H9 (cell line): ENCODE measurements at regions not wholly inside any gene's neighbourhood (a gene's known extent, or its start where the extent isn't known, plus 50 kb on each side); places are given as distances from the start of the nearest gene placed in this dataset.

Experiments used
- DNase-seq: peaks from one replicate; pipeline ENCODE4 v3.0.0-alpha.2; 2017
- H2AFZ ChIP-seq: one replicate; pipeline ENCODE4 v1.6.1; 2013; ENCODE audit warnings: mild to moderate bottlenecking, low read length, control low read depth, moderate library complexity
- H2AK5ac ChIP-seq: 2 replicates; pipeline ENCODE4 v1.6.1; 2013; ENCODE audit warnings: low read length, control low read depth, mixed read lengths; ENCODE audit not compliant: insufficient read length
- H2BK120ac ChIP-seq: one replicate; pipeline ENCODE4 v1.6.1; 2013; ENCODE audit warnings: low read depth, mild to moderate bottlenecking, low read length, control low read depth, inconsistent platforms; ENCODE audit not compliant: poor library complexity, severe bottlenecking
- H2BK12ac ChIP-seq: 2 replicates; pipeline ENCODE4 v1.6.1; 2013; ENCODE audit warnings: low read length, control low read depth, mixed read lengths, low read depth; ENCODE audit not compliant: insufficient read length
- H2BK15ac ChIP-seq: 2 replicates; pipeline ENCODE4 v1.6.1; 2013; ENCODE audit warnings: low read depth, low read length, control low read depth
- H2BK20ac ChIP-seq: one replicate; pipeline ENCODE4 v1.6.1; 2013; ENCODE audit warnings: low read depth, mild to moderate bottlenecking, low read length, control low read depth, inconsistent platforms; ENCODE audit not compliant: poor library complexity, severe bottlenecking
- H2BK5ac ChIP-seq: 2 replicates; pipeline ENCODE4 v1.6.1; 2013; ENCODE audit warnings: low read length, control low read depth, mixed read lengths; ENCODE audit not compliant: insufficient read length
- H3K14ac ChIP-seq: 2 replicates; pipeline ENCODE4 v1.6.1; 2013; ENCODE audit warnings: low read length, control low read depth; ENCODE audit not compliant: insufficient read depth
- H3K18ac ChIP-seq: 2 replicates; pipeline ENCODE4 v1.6.1; 2013; ENCODE audit warnings: low read depth, mild to moderate bottlenecking, mixed read lengths, low read length, control low read depth; ENCODE audit not compliant: insufficient read length
- H3K23ac ChIP-seq: 2 replicates; pipeline ENCODE4 v1.6.1; 2013; ENCODE audit warnings: low read length, control low read depth, mixed read lengths, low read depth; ENCODE audit not compliant: insufficient read length
- H3K23me2 ChIP-seq: 2 replicates; pipeline ENCODE4 v1.6.1; 2013; ENCODE audit warnings: low read depth, mild to moderate bottlenecking, mixed read lengths, low read length, control low read depth; ENCODE audit not compliant: insufficient read length, poor library complexity, severe bottlenecking
- H3K27ac ChIP-seq: 2 replicates; pipeline ENCODE4 v1.5.1; 2013; ENCODE audit warnings: low read length, control low read depth, mixed read lengths, low read depth; ENCODE audit not compliant: insufficient read length
- H3K27me3 ChIP-seq: 2 replicates; pipeline ENCODE4 v1.6.1; 2013; ENCODE audit warnings: low read length, control low read depth, inconsistent platforms; ENCODE audit not compliant: insufficient read depth
- H3K4ac ChIP-seq: 2 replicates; pipeline ENCODE4 v1.6.1; 2013; ENCODE audit warnings: low read depth, mild to moderate bottlenecking, control low read depth, inconsistent platforms, low read length, moderate library complexity
- H3K4me1 ChIP-seq: 2 replicates; pipeline ENCODE4 v1.6.1; 2013; ENCODE audit warnings: low read length, control low read depth, inconsistent platforms; ENCODE audit not compliant: insufficient read depth
- H3K4me2 ChIP-seq: 2 replicates; pipeline ENCODE4 v1.6.1; 2013; ENCODE audit warnings: low read length, control low read depth, mixed read lengths; ENCODE audit not compliant: insufficient read length, insufficient read depth
- H3K56ac ChIP-seq: 2 replicates; pipeline ENCODE4 v1.6.1; 2013; ENCODE audit warnings: low read depth, mild to moderate bottlenecking, mixed read lengths, low read length, control low read depth; ENCODE audit not compliant: insufficient read length
- H3K79me1 ChIP-seq: 2 replicates; pipeline ENCODE4 v1.6.1; 2013; ENCODE audit warnings: low read depth, mild to moderate bottlenecking, moderate library complexity, low read length, control low read depth, inconsistent platforms; ENCODE audit not compliant: insufficient read depth, poor library complexity, severe bottlenecking
- H3K79me2 ChIP-seq: 2 replicates; pipeline ENCODE4 v1.6.1; 2013; ENCODE audit warnings: low read length, control low read depth, inconsistent platforms; ENCODE audit not compliant: insufficient read depth
- H3K9ac ChIP-seq: 2 replicates; pipeline ENCODE4 v1.6.1; 2013; ENCODE audit warnings: low read length, control low read depth, mixed read lengths; ENCODE audit not compliant: insufficient read length; ENCODE audit errors: extremely low read depth
- H3K9me3 ChIP-seq: one replicate; pipeline ENCODE4 v1.6.1; 2013; ENCODE audit warnings: low read depth, low read length, inconsistent platforms; ENCODE audit not compliant: control insufficient read depth
- H3T11ph ChIP-seq: one replicate; pipeline ENCODE4 v1.6.1; 2013; ENCODE audit warnings: mild to moderate bottlenecking, low read length, control low read depth, inconsistent platforms
- H4K20me1 ChIP-seq: one replicate; pipeline ENCODE4 v1.6.1; 2013; ENCODE audit not compliant: control insufficient read depth, insufficient read length, insufficient read depth
- H4K5ac ChIP-seq: 2 replicates; pipeline ENCODE4 v1.6.1; 2013; ENCODE audit warnings: low read depth, mild to moderate bottlenecking, mixed read lengths, low read length, control low read depth; ENCODE audit not compliant: insufficient read length
- H4K8ac ChIP-seq: replicated peaks from 2 replicates; pipeline ENCODE4 v1.6.1; 2013; ENCODE audit warnings: low read length, control low read depth, mixed read lengths, low read depth; ENCODE audit not compliant: insufficient read length
- H4K91ac ChIP-seq: 2 replicates; pipeline ENCODE4 v1.6.1; 2013; ENCODE audit warnings: low read depth, mild to moderate bottlenecking, moderate library complexity, mixed read lengths, low read length, control low read depth; ENCODE audit not compliant: insufficient read length
- H3K27ac Mint-ChIP-seq, 3 experiments: 2 replicates in 2 of 3; 3 replicates in 1 of 3; pipeline ENCODE4 v1.8.0; 2020 to 2021; ENCODE audit warnings: mixed read lengths in 3 of 3, mild to moderate bottlenecking in 1 of 3, moderate library complexity in 1 of 3
- H3K27me3 Mint-ChIP-seq: 2 replicates; pipeline ENCODE4 v1.8.0; 2021; ENCODE audit warnings: low read depth, mild to moderate bottlenecking, moderate library complexity, mixed read lengths
- H3K36me3 Mint-ChIP-seq, 3 experiments: 2 replicates in 2 of 3; 3 replicates in 1 of 3; pipeline ENCODE4 v1.8.0; 2020 to 2021; ENCODE audit warnings: low read depth in 3 of 3, mixed read lengths in 3 of 3; ENCODE audit not compliant: insufficient read depth in 1 of 3
- H3K4me1 Mint-ChIP-seq, 2 experiments: 2 replicates each; pipeline ENCODE4 v1.8.0; 2020; ENCODE audit warnings: mixed read lengths in 2 of 2
- H3K4me3 Mint-ChIP-seq, 2 experiments: 2 replicates in 1 of 2; 3 replicates in 1 of 2; pipeline ENCODE4 v1.8.0; 2020 to 2021; ENCODE audit warnings: mild to moderate bottlenecking in 2 of 2, mixed read lengths in 2 of 2, moderate library complexity in 1 of 2
- H3K9me3 Mint-ChIP-seq, 2 experiments: 2 replicates in 1 of 2; 3 replicates in 1 of 2; pipeline ENCODE4 v1.8.0; 2020; ENCODE audit warnings: mild to moderate bottlenecking in 2 of 2, mixed read lengths in 2 of 2, moderate library complexity in 1 of 2
- WGBS: extraction: QIAGEN DNeasy Blood & Tissue Kit; methylation state at CpG from one replicate; pipeline ENCODE4 v1.1.7; 2013; ENCODE audit warnings: missing lambda C conversion rate, low lambda C conversion rate, mixed read lengths; ENCODE audit not compliant: insufficient read length; ENCODE audit errors: extremely low coverage; 5-methylcytosine and 5-hydroxymethylcytosine counted together
- TF ChIP-seq, protein P1 (sequence below): fragments of 200-600 bp; sonication (generic); conservative IDR thresholded peaks from 3 replicates; pipeline ENCODE4 v1.8.0; 2021; ENCODE audit warnings: antibody characterized with exemption, mild to moderate bottlenecking

DNA sequence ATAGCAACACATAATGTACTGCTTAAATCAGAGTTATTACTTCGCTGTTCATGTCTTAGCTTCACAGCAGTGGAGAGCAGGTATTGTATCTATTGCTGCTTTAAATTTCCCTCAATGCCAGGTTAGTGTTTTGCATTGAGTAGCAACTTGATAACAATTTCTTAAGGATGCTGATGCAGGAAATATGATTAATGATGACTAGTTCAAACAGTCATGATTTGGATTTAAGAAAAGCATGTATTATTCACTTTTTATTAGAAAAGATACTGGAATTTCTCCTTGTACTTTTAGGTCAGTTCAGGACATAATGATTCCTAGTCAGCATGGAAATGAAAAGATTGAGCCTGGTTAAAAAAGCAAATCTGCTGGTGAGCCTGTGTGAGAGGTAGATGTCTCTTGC lies 67.2 kb upstream of the ARHGAP29 start:
- H3T11ph ChIP-seq, result no peak overlapping the region
- H3K4me3 Mint-ChIP-seq, result no peak overlapping the region
- H3K79me1 ChIP-seq, result no peaks in the 10 kb centered on the region
- no peak overlapping the region for H4K8ac ChIP-seq
- no peak overlapping the region for H3K14ac ChIP-seq
- H3K4ac ChIP-seq, result no peak overlapping the region
- no peak overlapping the region for H3K56ac ChIP-seq
- DNase-seq, result no peak
- H2BK120ac ChIP-seq, result no peak overlapping the region
- no peak overlapping the region for H4K91ac ChIP-seq
- peaks cover 2% of the 10 kb centered on the region; the same call in 1 of the 2 replicates for H3K4me1 ChIP-seq
- peaks cover 5 to 8% of the 10 kb centered on the region in 2 experiments; a peak in 3 of 4 replicates for H3K4me1 Mint-ChIP-seq
- no peak overlapping the region for H2AK5ac ChIP-seq
- H4K5ac ChIP-seq, result no peak overlapping the region
- no peak overlapping the region for H2BK5ac ChIP-seq
- no peak overlapping the region for H3K23ac ChIP-seq
- no peaks in the 10 kb centered on the region for H3K9me3 ChIP-seq
- H3K9me3 Mint-ChIP-seq, result no peaks in the 10 kb centered on the region; a peak in 1 of 5 replicates
- H3K9ac ChIP-seq, result no peak overlapping the region
- H3K79me2 ChIP-seq, result no peaks in the 10 kb centered on the region
- no peak overlapping the region for H3K27ac ChIP-seq
- H3K23me2 ChIP-seq, result no peaks in the 10 kb centered on the region
- no peak overlapping the region for H3K18ac ChIP-seq
- WGBS, result no CpG with 5 or more reads among the region's 1 CpG
- H3K27me3 ChIP-seq, result no peaks in the 10 kb centered on the region
- TF ChIP-seq, protein P1, sequence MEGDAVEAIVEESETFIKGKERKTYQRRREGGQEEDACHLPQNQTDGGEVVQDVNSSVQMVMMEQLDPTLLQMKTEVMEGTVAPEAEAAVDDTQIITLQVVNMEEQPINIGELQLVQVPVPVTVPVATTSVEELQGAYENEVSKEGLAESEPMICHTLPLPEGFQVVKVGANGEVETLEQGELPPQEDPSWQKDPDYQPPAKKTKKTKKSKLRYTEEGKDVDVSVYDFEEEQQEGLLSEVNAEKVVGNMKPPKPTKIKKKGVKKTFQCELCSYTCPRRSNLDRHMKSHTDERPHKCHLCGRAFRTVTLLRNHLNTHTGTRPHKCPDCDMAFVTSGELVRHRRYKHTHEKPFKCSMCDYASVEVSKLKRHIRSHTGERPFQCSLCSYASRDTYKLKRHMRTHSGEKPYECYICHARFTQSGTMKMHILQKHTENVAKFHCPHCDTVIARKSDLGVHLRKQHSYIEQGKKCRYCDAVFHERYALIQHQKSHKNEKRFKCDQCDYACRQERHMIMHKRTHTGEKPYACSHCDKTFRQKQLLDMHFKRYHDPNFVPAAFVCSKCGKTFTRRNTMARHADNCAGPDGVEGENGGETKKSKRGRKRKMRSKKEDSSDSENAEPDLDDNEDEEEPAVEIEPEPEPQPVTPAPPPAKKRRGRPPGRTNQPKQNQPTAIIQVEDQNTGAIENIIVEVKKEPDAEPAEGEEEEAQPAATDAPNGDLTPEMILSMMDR, result no peak
- H2BK15ac ChIP-seq, result no peak overlapping the region
- H3K27ac Mint-ChIP-seq, result no peak overlapping the region
- no peak overlapping the region for H2AFZ ChIP-seq
- H3K27me3 Mint-ChIP-seq, result peaks cover 8% of the 10 kb centered on the region
- H3K4me2 ChIP-seq, result no peak overlapping the region
- no peaks in the 10 kb centered on the region for H3K36me3 Mint-ChIP-seq
- H2BK20ac ChIP-seq, result no peak overlapping the region
- no peak overlapping the region for H2BK12ac ChIP-seq
- H4K20me1 ChIP-seq, result no peaks in the 10 kb centered on the region
